DOHH2 (cell line): ENCODE measurements at regions not wholly inside any gene's neighbourhood (a gene's known extent, or its start where the extent isn't known, plus 50 kb on each side); places are given as distances from the start of the nearest gene placed in this dataset.

Source experiments
- CTCF ChIP-seq: fragments of 200-600 bp; sonication (generic); IDR thresholded peaks from one replicate; pipeline ENCODE4 v1.5.1; 2014; ENCODE audit warnings: antibody characterized with exemption, mild to moderate bottlenecking, low read depth, low read length; ENCODE audit not compliant: poor library complexity, severe bottlenecking
- EZH2phosphoT487 ChIP-seq: fragments of 200-600 bp; sonication (generic); IDR thresholded peaks from 2 replicates; pipeline ENCODE4 v1.6.1; 2017; ENCODE audit warnings: borderline replicate concordance, mild to moderate bottlenecking, antibody characterized with exemption, low read length, moderate library complexity, mixed read lengths

GRCh38 chr14:62097072-62097471 lies 334.9 kb downstream of the SNAPC1 start:
- TF ChIP-seq EZH2phosphoT487, result no peak
- TF ChIP-seq CTCF, result no peak
